ENCODE measurements at regions not wholly inside any gene's neighbourhood (a gene's known extent, or its start where the extent isn't known, plus 50 kb on each side); places are given as distances from the start of the nearest gene placed in this dataset.

- H3K9ac ChIP-seq (ENCODE audit: low read length) = no peak overlapping the region
- no peaks in the 10 kb centered on the region for H3K79me2 ChIP-seq (ENCODE audit: insufficient read depth, low read length)
- ATAC-seq = no peak
- H3K4me2 ChIP-seq (ENCODE audit: low read length) = no peak overlapping the region
- H3K27me3 ChIP-seq (ENCODE audit: insufficient read depth, low read length) = peaks cover 11% of the 10 kb centered on the region; the same call in 1 of the 2 replicates
- CTCF ChIA-PET = no interaction called here
- no peak overlapping the region for H3K27ac ChIP-seq (ENCODE audit: low read depth, low read length)
- POLR2A ChIA-PET = no interaction called here
- H3K4me3 ChIP-seq (replicated peaks in 1 of 2; ENCODE audit: low read depth in 1 of 2, low read length in 2 of 2) = no peak overlapping the region
- DNase-seq (ENCODE audit: low read depth, low spot score) = no peak
- intact Hi-C loops (cut with micrococcal nuclease) = no loop called here
- no TSS peak for BruUV-seq (replicated peaks)
- no peaks in the 10 kb centered on the region for H3K9me2 ChIP-seq (ENCODE audit: insufficient read depth)
- H3K4me1 ChIP-seq (ENCODE audit: control insufficient read depth in 1 of 2, insufficient read depth in 2 of 2, low read length in 2 of 2) = no peaks in the 10 kb centered on the region
- H4K20me1 ChIP-seq (ENCODE audit: insufficient read depth) = no peaks in the 10 kb centered on the region
- no peaks in the 10 kb centered on the region for H3K36me3 ChIP-seq (ENCODE audit: control insufficient read depth in 1 of 2, insufficient read depth in 2 of 2, low read length in 2 of 2)
- H3K9me3 ChIP-seq (ENCODE audit: control insufficient read depth in 1 of 2, insufficient read depth in 1 of 2, low read depth in 1 of 2, low read length in 2 of 2) = no peaks in the 10 kb centered on the region
- no peak for TF ChIP-seq CBX3 (IDR thresholded peaks at IDR 0.05; ENCODE audit: low read depth)
- RAD21 ChIA-PET (ENCODE audit: low non-redundant PET in 1 of 2, low total read pairs in 2 of 2, uncharacterized antibody in 2 of 2, unreplicated experiment in 2 of 2) = no interaction called here
- H2AFZ ChIP-seq (ENCODE audit: low read depth, low read length, poor library complexity, severe bottlenecking) = no peak overlapping the region
These were observed 471.5 kb downstream of the MED13L start for GRCh38 chr12:115806000-115806399.

GRCh38 chr12:115802767-115803166 is 474.7 kb downstream of the MED13L start:
- Histone ChIP-seq H3K36me3 (ENCODE audit: control insufficient read depth in 1 of 2, insufficient read depth in 2 of 2, low read length in 2 of 2) (no peaks in the 10 kb centered on the region), H3K4me1 (ENCODE audit: control insufficient read depth in 1 of 2, insufficient read depth in 2 of 2, low read length in 2 of 2) (no peaks in the 10 kb centered on the region), H3K9ac (ENCODE audit: low read length) (no peak overlapping the region), H3K9me3 (ENCODE audit: control insufficient read depth in 1 of 2, insufficient read depth in 1 of 2, low read depth in 1 of 2, low read length in 2 of 2) (no peaks in the 10 kb centered on the region), H4K20me1 (ENCODE audit: insufficient read depth) (no peaks in the 10 kb centered on the region), H3K27me3 (ENCODE audit: insufficient read depth, low read length) (peaks cover 4% of the 10 kb centered on the region; the same call in 1 of the 2 replicates), H3K27ac (ENCODE audit: low read depth, low read length) (no peak overlapping the region), H3K4me2 (ENCODE audit: low read length) (no peak overlapping the region), H3K79me2 (ENCODE audit: insufficient read depth, low read length) (no peaks in the 10 kb centered on the region), H2AFZ (ENCODE audit: low read depth, low read length, poor library complexity, severe bottlenecking) (no peak overlapping the region), H3K9me2 (ENCODE audit: insufficient read depth) (no peaks in the 10 kb centered on the region), H3K4me3 (replicated peaks in 1 of 2; ENCODE audit: low read depth in 1 of 2, low read length in 2 of 2) (no peak overlapping the region)
- ATAC-seq (no peak), DNase-seq (ENCODE audit: low read depth, low spot score) (no peak)
- BruUV-seq (replicated peaks) = no TSS peak
- ChIA-PET RAD21 (ENCODE audit: low non-redundant PET in 1 of 2, low total read pairs in 2 of 2, uncharacterized antibody in 2 of 2, unreplicated experiment in 2 of 2) (no interaction called here), CTCF (no interaction called here), POLR2A (no interaction called here)
- TF ChIP-seq RAD21 (IDR thresholded peaks at IDR 0.05; ENCODE audit: low read depth) = no peak
- no peak for TF ChIP-seq YY1 (IDR thresholded peaks at IDR 0.05; ENCODE audit: extremely low read depth, insufficient replicate concordance, low read depth, low read length)
- TF ChIP-seq CEBPB (IDR thresholded peaks at IDR 0.05; ENCODE audit: low read depth) = no peak
- no peak for TF ChIP-seq MAX (IDR thresholded peaks at IDR 0.05)
- no peak for TF ChIP-seq EZH2 (IDR thresholded peaks at IDR 0.05)
- TF ChIP-seq FOSL1 (IDR thresholded peaks at IDR 0.05; ENCODE audit: low read depth) = no peak
- no peak for TF ChIP-seq ZFX (IDR thresholded peaks at IDR 0.05)
- no peak for TF ChIP-seq ZBTB33 (IDR thresholded peaks at IDR 0.05; ENCODE audit: extremely low read depth, insufficient replicate concordance, low read length)
- TF ChIP-seq POLR2AphosphoS5 (IDR thresholded peaks at IDR 0.05; ENCODE audit: low read depth, low read length) = no peak
- TF ChIP-seq JUND (IDR thresholded peaks at IDR 0.05) = no peak
- TF ChIP-seq EGR1 (IDR thresholded peaks at IDR 0.05; ENCODE audit: low read depth) = no peak
- intact Hi-C loops (cut with micrococcal nuclease) = no loop called here

All from HCT116 (cell line).